Hepatocyte (in vitro differentiated cells): ENCODE measurements at regions not wholly inside any gene's neighbourhood (a gene's known extent, or its start where the extent isn't known, plus 50 kb on each side); places are given as distances from the start of the nearest gene placed in this dataset.

Experiments used
- EZH2 ChIP-seq: fragments of 200-600 bp; sonication (generic); IDR thresholded peaks from 2 replicates; pipeline ENCODE4 v1.6.1; 2016; ENCODE audit warnings: antibody characterized with exemption, mild to moderate bottlenecking, borderline replicate concordance
- TF ChIP-seq, protein P1 (sequence below): fragments of 200-600 bp; sonication (generic); IDR thresholded peaks from 2 replicates; pipeline ENCODE4 v1.5.1; 2016; ENCODE audit warnings: antibody characterized with exemption, mild to moderate bottlenecking; ENCODE audit not compliant: poor library complexity

DNA sequence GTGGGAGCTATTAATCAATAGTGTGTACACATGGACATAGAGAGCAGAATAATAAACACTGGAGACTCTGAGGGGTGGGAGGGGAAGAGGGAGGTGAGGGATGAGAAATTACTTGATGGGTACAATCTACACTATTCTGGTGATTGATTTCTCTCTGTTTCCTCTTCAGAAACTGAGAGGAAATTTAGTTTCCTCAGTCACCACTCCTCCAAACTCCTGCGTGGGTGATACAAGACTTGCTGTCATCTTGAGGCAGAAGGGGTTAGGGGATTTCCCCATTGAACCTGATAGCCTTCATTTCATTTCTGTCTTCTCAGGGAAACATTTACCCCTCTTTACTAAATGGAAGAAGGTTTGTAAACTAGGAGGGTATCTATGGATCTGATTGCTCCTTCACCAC, 84.3 kb upstream of the ESR1 start:
- TF ChIP-seq, protein P1, sequence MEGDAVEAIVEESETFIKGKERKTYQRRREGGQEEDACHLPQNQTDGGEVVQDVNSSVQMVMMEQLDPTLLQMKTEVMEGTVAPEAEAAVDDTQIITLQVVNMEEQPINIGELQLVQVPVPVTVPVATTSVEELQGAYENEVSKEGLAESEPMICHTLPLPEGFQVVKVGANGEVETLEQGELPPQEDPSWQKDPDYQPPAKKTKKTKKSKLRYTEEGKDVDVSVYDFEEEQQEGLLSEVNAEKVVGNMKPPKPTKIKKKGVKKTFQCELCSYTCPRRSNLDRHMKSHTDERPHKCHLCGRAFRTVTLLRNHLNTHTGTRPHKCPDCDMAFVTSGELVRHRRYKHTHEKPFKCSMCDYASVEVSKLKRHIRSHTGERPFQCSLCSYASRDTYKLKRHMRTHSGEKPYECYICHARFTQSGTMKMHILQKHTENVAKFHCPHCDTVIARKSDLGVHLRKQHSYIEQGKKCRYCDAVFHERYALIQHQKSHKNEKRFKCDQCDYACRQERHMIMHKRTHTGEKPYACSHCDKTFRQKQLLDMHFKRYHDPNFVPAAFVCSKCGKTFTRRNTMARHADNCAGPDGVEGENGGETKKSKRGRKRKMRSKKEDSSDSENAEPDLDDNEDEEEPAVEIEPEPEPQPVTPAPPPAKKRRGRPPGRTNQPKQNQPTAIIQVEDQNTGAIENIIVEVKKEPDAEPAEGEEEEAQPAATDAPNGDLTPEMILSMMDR, result no peak
- no peak for TF ChIP-seq EZH2
